H1 (cell line): ENCODE measurements at regions not wholly inside any gene's neighbourhood (a gene's known extent, or its start where the extent isn't known, plus 50 kb on each side); places are given as distances from the start of the nearest gene placed in this dataset.

Source experiments
- CTCF ChIA-PET: fragments of 300-600 bp; sonication (Branson Sonifier 250); formaldehyde crosslinking; loops from one replicate; lab custom pipeline; 2021; ENCODE audit not compliant: partially characterized antibody; lab: Charles Lee
- POLR2A ChIA-PET: fragments of 300-600 bp; sonication (Branson Sonifier 250); formaldehyde crosslinking; loops from one replicate; lab custom pipeline; 2021; ENCODE audit warnings: inconsistent platforms; ENCODE audit not compliant: partially characterized antibody; lab: Charles Lee
- DNase-seq, 2 experiments: peaks; one replicate each; pipeline versions ENCODE4 v3.0.0 to v3.0.0-alpha.2; 2010 to 2022; ENCODE audit warnings: low spot score in 2 of 2, low read depth in 1 of 2, mixed read lengths in 1 of 2
- FAIRE-seq: peaks from 2 replicates; lab custom pipeline; 2011; peaks lifted over from hg19 to GRCh38; lab: Jason Lieb, UNC
- H2AFZ ChIP-seq: 2 replicates; pipeline ENCODE4 v1.8.1; 2012; ENCODE audit warnings: low read length, inconsistent platforms
- H2AK5ac ChIP-seq: 2 replicates; pipeline ENCODE4 v1.6.1; 2013; ENCODE audit warnings: low read depth, low read length
- H2BK120ac ChIP-seq: replicated peaks from 2 replicates; pipeline ENCODE3; 2013; ENCODE audit warnings: low read depth, low read length, inconsistent platforms
- H2BK12ac ChIP-seq: 2 replicates; pipeline ENCODE4 v1.6.1; 2013; ENCODE audit warnings: low read depth, low read length
- H2BK15ac ChIP-seq: 2 replicates; pipeline ENCODE4 v1.6.1; 2013; ENCODE audit warnings: low read length
- H2BK20ac ChIP-seq: 2 replicates; pipeline ENCODE4 v1.6.1; 2013; ENCODE audit warnings: low read length
- H2BK5ac ChIP-seq: 2 replicates; pipeline ENCODE4 v1.6.1; 2013; ENCODE audit warnings: low read depth, low read length
- H3K14ac ChIP-seq: 2 replicates; pipeline ENCODE4 v1.6.1; 2013; ENCODE audit warnings: inconsistent platforms; ENCODE audit not compliant: insufficient read length
- H3K18ac ChIP-seq: 2 replicates; pipeline ENCODE4 v1.6.1; 2013; ENCODE audit warnings: low read length; ENCODE audit errors: extremely low read depth
- H3K23ac ChIP-seq: 2 replicates; pipeline ENCODE4 v1.6.1; 2013; ENCODE audit warnings: inconsistent platforms; ENCODE audit not compliant: insufficient read length
- H3K23me2 ChIP-seq: 2 replicates; pipeline ENCODE4 v1.6.1; 2013; ENCODE audit warnings: low read depth, low read length
- H3K27ac ChIP-seq: 2 replicates; pipeline ENCODE4 v1.6.1; 2011; ENCODE audit warnings: low read depth, low read length, inconsistent platforms
- H3K27me3 ChIP-seq, 4 experiments: replicated peaks in 1 of 4; 1 replicate in 1 of 4; 2 replicates in 3 of 4; pipeline versions ENCODE4 v1.6.1 to v1.8.1; 2011 to 2013; ENCODE audit warnings: low read length in 3 of 4, mild to moderate bottlenecking in 3 of 4, inconsistent platforms in 2 of 4, mixed read lengths in 2 of 4, moderate library complexity in 1 of 4; ENCODE audit not compliant: control insufficient read depth in 3 of 4, insufficient read depth in 3 of 4; ENCODE audit errors: extremely low read depth in 1 of 4
- H3K36me3 ChIP-seq, 4 experiments: 2 replicates each; pipeline versions ENCODE4 v1.6.1 to v1.8.1; 2011 to 2013; ENCODE audit warnings: mild to moderate bottlenecking in 4 of 4, low read length in 3 of 4, moderate library complexity in 2 of 4, control low read depth in 1 of 4, inconsistent platforms in 1 of 4; ENCODE audit not compliant: insufficient read depth in 4 of 4, control insufficient read depth in 2 of 4
- H3K4ac ChIP-seq: replicated peaks from 2 replicates; pipeline ENCODE3; 2013; ENCODE audit warnings: low read length, low read depth, mixed read lengths, inconsistent platforms; ENCODE audit not compliant: insufficient read length
- H3K4me1 ChIP-seq, 4 experiments: replicated peaks in 1 of 4; 1 replicate in 1 of 4; 2 replicates in 3 of 4; pipeline versions ENCODE4 v1.6.1 to v1.8.1; 2011 to 2013; ENCODE audit warnings: low read length in 3 of 4, inconsistent platforms in 2 of 4, mixed read lengths in 1 of 4; ENCODE audit not compliant: insufficient read depth in 4 of 4, control insufficient read depth in 3 of 4
- H3K4me2 ChIP-seq, 2 experiments: 2 replicates each; pipeline versions ENCODE4 v1.6.1 to v1.8.1; 2011 to 2013; ENCODE audit warnings: low read depth in 2 of 2, low read length in 2 of 2, control low read depth in 1 of 2, inconsistent platforms in 1 of 2, mild to moderate bottlenecking in 1 of 2; ENCODE audit not compliant: insufficient read depth in 1 of 2
- H3K4me3 ChIP-seq, 4 experiments: fragments of 200-600, 300-600 bp in 1 of 4; sonication (generic), shearing (Covaris generic), sonication (Bioruptor Twin) in 1 of 4; 2 replicates each; pipeline versions ENCODE4 v1.5.1 to v1.8.1; 2011 to 2016; ENCODE audit warnings: low read length in 4 of 4, low read depth in 3 of 4, control low read depth in 2 of 4, inconsistent platforms in 2 of 4, mild to moderate bottlenecking in 2 of 4, mixed read lengths in 1 of 4, moderate library complexity in 1 of 4; ENCODE audit not compliant: insufficient read depth in 2 of 4; ENCODE audit errors: extremely low read depth in 1 of 4
- H3K56ac ChIP-seq: replicated peaks from 2 replicates; pipeline ENCODE3; 2013; ENCODE audit warnings: low read depth, mild to moderate bottlenecking, mixed read lengths, low read length, inconsistent platforms; ENCODE audit not compliant: insufficient read length
- H3K79me1 ChIP-seq: 2 replicates; pipeline ENCODE4 v1.6.1; 2013; ENCODE audit warnings: low read depth, low read length, control low read depth
- H3K79me2 ChIP-seq, 2 experiments: 2 replicates each; pipeline versions ENCODE4 v1.6.1 to v1.8.1; 2012 to 2013; ENCODE audit warnings: low read length in 2 of 2, mild to moderate bottlenecking in 2 of 2, inconsistent platforms in 1 of 2; ENCODE audit not compliant: insufficient read depth in 2 of 2, control insufficient read depth in 1 of 2
- H3K9ac ChIP-seq, 4 experiments: replicated peaks in 1 of 4; 1 replicate in 1 of 4; 2 replicates in 3 of 4; pipeline versions ENCODE4 v1.6.1 to v1.8.1; 2011 to 2013; ENCODE audit warnings: low read depth in 3 of 4, low read length in 3 of 4, control low read depth in 2 of 4, mild to moderate bottlenecking in 2 of 4, moderate library complexity in 2 of 4, inconsistent platforms in 1 of 4; ENCODE audit errors: extremely low read depth in 1 of 4
- H3K9me3 ChIP-seq, 2 experiments: 2 replicates each; pipeline versions ENCODE4 v1.6.1 to v1.8.1; 2012 to 2013; ENCODE audit warnings: mild to moderate bottlenecking in 2 of 2, moderate library complexity in 2 of 2, control low read depth in 1 of 2, inconsistent platforms in 1 of 2, low read depth in 1 of 2, low read length in 1 of 2, mixed read lengths in 1 of 2; ENCODE audit not compliant: insufficient read depth in 2 of 2
- H4K20me1 ChIP-seq, 2 experiments: replicated peaks in 1 of 2; 2 replicates each; pipeline versions ENCODE3 to v1.8.1; 2011 to 2013; ENCODE audit warnings: inconsistent platforms in 2 of 2, low read length in 2 of 2, mild to moderate bottlenecking in 1 of 2; ENCODE audit not compliant: insufficient read depth in 2 of 2, control insufficient read depth in 1 of 2
- H4K5ac ChIP-seq: 2 replicates; pipeline ENCODE4 v1.6.1; 2013; ENCODE audit warnings: low read length, low read depth, mixed read lengths, inconsistent platforms; ENCODE audit not compliant: insufficient read length
- H4K8ac ChIP-seq: 2 replicates; pipeline ENCODE4 v1.8.0; 2013; ENCODE audit warnings: mild to moderate bottlenecking, moderate library complexity, low read length, inconsistent platforms; ENCODE audit not compliant: insufficient read depth; ENCODE audit errors: extremely low read depth
- H4K91ac ChIP-seq: replicated peaks from 2 replicates; pipeline ENCODE3; 2013; ENCODE audit warnings: low read length, mixed read lengths, inconsistent platforms; ENCODE audit not compliant: insufficient read length
- CBX5 ChIP-seq: fragments of 300-800, 300-1000 bp; sonication (generic); IDR thresholded peaks from 2 replicates; pipeline ENCODE4 v1.7.1; 2016; ENCODE audit warnings: antibody characterized with exemption, low read length, low read depth
- CHD1 ChIP-seq: IDR thresholded peaks from 2 replicates; pipeline ENCODE4 v1.6.1; 2012; ENCODE audit warnings: low read depth, low read length, improper control_type of control experiment
- CTBP2 ChIP-seq: IDR thresholded peaks from 2 replicates; pipeline ENCODE4 v1.7.0; 2011; ENCODE audit warnings: borderline replicate concordance, mild to moderate bottlenecking, moderate library complexity, mixed read lengths, low read length; ENCODE audit not compliant: insufficient read depth, insufficient read length
- HDAC2 ChIP-seq, 2 experiments: fragments of 300-600 bp in 1 of 2; sonication (generic) in 1 of 2; IDR thresholded peaks; 2 replicates each; pipeline ENCODE4 v1.6.1; 2011 to 2012; ENCODE audit warnings: low read depth in 2 of 2, low read length in 2 of 2, mild to moderate bottlenecking in 2 of 2, moderate library complexity in 2 of 2, borderline replicate concordance in 1 of 2, inconsistent platforms in 1 of 2
- JUN ChIP-seq: IDR thresholded peaks from 2 replicates; pipeline ENCODE4 v1.6.1; 2011; ENCODE audit warnings: low read depth, mild to moderate bottlenecking, improper control_type of control experiment, low read length
- KDM1A ChIP-seq: fragments of 200-600, 300-600 bp; sonication (generic); IDR thresholded peaks from 2 replicates; pipeline ENCODE4 v1.7.1; 2016; ENCODE audit warnings: mild to moderate bottlenecking, low read length, borderline replicate concordance
- KDM5A ChIP-seq: fragments of 200-600 bp; IDR thresholded peaks from 2 replicates; pipeline ENCODE4 v1.7.1; 2012; ENCODE audit warnings: mild to moderate bottlenecking, low read length, inconsistent platforms, mixed read lengths
- SIN3A ChIP-seq, 2 experiments: IDR thresholded peaks in 1 of 2; conservative IDR thresholded peaks in 1 of 2; 2 replicates each; pipeline ENCODE4 v1.6.1; 2011 to 2012; ENCODE audit warnings: low read length in 2 of 2, improper control_type of control experiment in 1 of 2, low read depth in 1 of 2, mild to moderate bottlenecking in 1 of 2
- SUZ12 ChIP-seq: fragments of 200-600 bp; sonication (generic); IDR thresholded peaks from 2 replicates; pipeline ENCODE4 v1.6.1; 2012; ENCODE audit warnings: mild to moderate bottlenecking, inconsistent platforms, low read length, moderate library complexity, mixed read lengths
- TAF7 ChIP-seq: optimal IDR thresholded peaks from 2 replicates; pipeline ENCODE3; 2011; ENCODE audit warnings: low read depth, mild to moderate bottlenecking, inconsistent platforms, low read length, moderate library complexity, borderline replicate concordance
- YY1 ChIP-seq: IDR thresholded peaks from 2 replicates; pipeline ENCODE4 v1.6.1; 2011; ENCODE audit warnings: low read depth, mild to moderate bottlenecking, low read length
- WGBS, 2 experiments: shearing (Covaris generic) in 1 of 2; methylation state at CpG; one replicate each; pipeline versions ENCODE4 v1.1.6 to v1.1.7; 2013 to 2015; ENCODE audit warnings: low lambda C conversion rate in 2 of 2, mixed read lengths in 2 of 2, inconsistent platforms in 1 of 2, low coverage in 1 of 2, missing lambda C conversion rate in 1 of 2; ENCODE audit not compliant: insufficient replicate concordance in 2 of 2, insufficient coverage in 1 of 2, insufficient read length in 1 of 2; ENCODE audit errors: extremely low coverage in 1 of 2, missing lambda C conversion rate in 1 of 2; 5-methylcytosine and 5-hydroxymethylcytosine counted together
- TF ChIP-seq, protein P1 (sequence below): IDR thresholded peaks from 2 replicates; pipeline ENCODE4 v1.6.1; 2011; ENCODE audit warnings: low read length, improper control_type of control experiment

DNA sequence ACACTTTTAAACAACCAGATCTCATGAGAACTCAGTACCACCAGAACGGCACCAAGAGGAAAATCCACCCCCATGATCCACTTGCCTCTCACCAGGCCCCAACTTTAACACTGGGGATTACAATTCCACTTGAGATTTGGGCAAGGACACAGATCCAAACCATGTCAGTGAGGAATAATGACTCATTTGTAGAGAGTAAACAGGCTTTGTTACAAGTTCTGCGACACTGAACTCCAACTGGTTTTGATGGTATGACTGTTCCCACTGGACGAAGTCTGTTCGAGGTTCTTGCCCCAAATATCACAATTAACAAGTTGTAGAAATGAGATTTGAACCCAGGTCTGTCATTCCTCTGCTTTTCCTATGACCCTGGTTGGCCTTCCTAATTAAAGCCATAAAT, 718.1 kb upstream of the ID2 start:
- no peak overlapping the region for H3K4me2 ChIP-seq
- FAIRE-seq, result no peak
- H3K4me3 ChIP-seq, result no peak overlapping the region
- H3K79me1 ChIP-seq, result no peaks in the 10 kb centered on the region
- no peak overlapping the region for H2BK120ac ChIP-seq
- CTCF ChIA-PET, result no interaction called here
- H2BK20ac ChIP-seq, result no peak overlapping the region
- no peaks in the 10 kb centered on the region; a peak in 1 of 7 replicates for H3K27me3 ChIP-seq
- DNase-seq, result no peak
- H3K23me2 ChIP-seq, result no peaks in the 10 kb centered on the region
- no peak overlapping the region for H4K8ac ChIP-seq
- no peak overlapping the region for H2BK15ac ChIP-seq
- no peak overlapping the region for H3K56ac ChIP-seq
- WGBS, 2 experiments, result 92% methylated on average over 4 of the region's 4 CpGs; no CpG with 5 or more reads in 1 of the 2 experiments
- H3K27ac ChIP-seq, result no peak overlapping the region
- H2AFZ ChIP-seq, result no peak overlapping the region
- TF ChIP-seq CHD1 (no peak), KDM1A (no peak), SUZ12 (no peak), YY1 (no peak), SIN3A (conservative IDR thresholded peaks at IDR 0.05 in 1 of 2, IDR thresholded peaks at IDR 0.05 in 1 of 2; ENCODE audit: low read depth in 1 of 2, low read length in 2 of 2) (no peak), CTBP2 (no peak), CBX5 (no peak), HDAC2 (IDR thresholded peaks at IDR 0.05; ENCODE audit: borderline replicate concordance in 1 of 2, low read depth in 2 of 2, low read length in 2 of 2) (no peak), KDM5A (no peak), TAF7 (no peak), JUN (no peak)
- TF ChIP-seq, protein P1, sequence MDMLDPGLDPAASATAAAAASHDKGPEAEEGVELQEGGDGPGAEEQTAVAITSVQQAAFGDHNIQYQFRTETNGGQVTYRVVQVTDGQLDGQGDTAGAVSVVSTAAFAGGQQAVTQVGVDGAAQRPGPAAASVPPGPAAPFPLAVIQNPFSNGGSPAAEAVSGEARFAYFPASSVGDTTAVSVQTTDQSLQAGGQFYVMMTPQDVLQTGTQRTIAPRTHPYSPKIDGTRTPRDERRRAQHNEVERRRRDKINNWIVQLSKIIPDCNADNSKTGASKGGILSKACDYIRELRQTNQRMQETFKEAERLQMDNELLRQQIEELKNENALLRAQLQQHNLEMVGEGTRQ, result no peak
- TF ChIP-seq, all 59 proteins: peak for 0
- Histone ChIP-seq H3K79me2 (no peaks in the 10 kb centered on the region), H2AK5ac (no peak overlapping the region), H3K4me1 (peaks cover 0 to 10% (median 4%) of the 10 kb centered on the region in 4 experiments; a peak in 4 of 7 replicates), H3K9ac (no peak overlapping the region), H4K20me1 (no peaks in the 10 kb centered on the region), H2BK12ac (no peak overlapping the region), H3K9me3 (no peaks in the 10 kb centered on the region), H3K23ac (no peak overlapping the region), H3K14ac (no peak overlapping the region), H3K18ac (no peak overlapping the region), H3K4ac (no peak overlapping the region), H4K91ac (no peak overlapping the region), H3K36me3 (no peaks in the 10 kb centered on the region), H4K5ac (no peak overlapping the region), H2BK5ac (no peak overlapping the region)
- POLR2A ChIA-PET, result no interaction called here
